Tibial artery (tissue), 4 donors: ENCODE measurements at regions not wholly inside any gene's neighbourhood (a gene's known extent, or its start where the extent isn't known, plus 50 kb on each side); places are given as distances from the start of the nearest gene placed in this dataset.

Experiments
- DNase-seq, 2 donors: peaks; one replicate each; pipeline ENCODE4 v3.0.0-alpha.2; 2019
- H3K27ac ChIP-seq, 2 donors: fragments of 200-600 bp; sonication (generic) in 1 of 2; 1 replicate in 1 of 2; 2 replicates in 1 of 2; pipeline ENCODE4 v1.5.1; 2018 to 2019; ENCODE audit warnings: mild to moderate bottlenecking in 1 of 2
- H3K27me3 ChIP-seq, 2 donors: fragments of 200-600 bp; sonication (generic) in 1 of 2; one replicate each; pipeline versions ENCODE4 v1.5.1 to v1.6.0; 2016 to 2019
- H3K36me3 ChIP-seq, 3 donors: fragments of 200-600 bp; sonication (generic) in 2 of 3; one replicate each; pipeline ENCODE4 v1.5.1; 2016 to 2019; ENCODE audit warnings: mild to moderate bottlenecking in 2 of 3
- H3K4me1 ChIP-seq, 4 donors: fragments of 200-600 bp; sonication (generic) in 2 of 4; 1 replicate in 3 of 4; 2 replicates in 1 of 4; pipeline ENCODE4 v1.5.1; 2016 to 2019
- H3K4me3 ChIP-seq, 2 donors: fragments of 200-600 bp; sonication (generic) in 1 of 2; 1 replicate in 1 of 2; 2 replicates in 1 of 2; pipeline ENCODE4 v1.5.1; 2018 to 2019; ENCODE audit warnings: mild to moderate bottlenecking in 2 of 2
- H3K9me3 ChIP-seq, 3 donors: fragments of 200-600 bp; sonication (generic) in 1 of 3; one replicate each; pipeline ENCODE4 v1.5.1; 2016 to 2019
- intact Hi-C: fragments of 100-400 bp; cut with DNase I; formaldehyde crosslinking; loops from one replicate; pipeline ENCODE4 v1.15.0; 2023; ENCODE audit warnings: low total_unique reads
- TF ChIP-seq, protein P1 (sequence below), 2 experiments: fragments of 200-600 bp in 1 of 2; fragments of 450-650 bp in 1 of 2; IDR thresholded peaks; one replicate each; pipeline ENCODE4 v1.5.1; 2017 to 2019; ENCODE audit warnings: antibody characterized with exemption in 2 of 2, mild to moderate bottlenecking in 1 of 2, moderate library complexity in 1 of 2

DNA sequence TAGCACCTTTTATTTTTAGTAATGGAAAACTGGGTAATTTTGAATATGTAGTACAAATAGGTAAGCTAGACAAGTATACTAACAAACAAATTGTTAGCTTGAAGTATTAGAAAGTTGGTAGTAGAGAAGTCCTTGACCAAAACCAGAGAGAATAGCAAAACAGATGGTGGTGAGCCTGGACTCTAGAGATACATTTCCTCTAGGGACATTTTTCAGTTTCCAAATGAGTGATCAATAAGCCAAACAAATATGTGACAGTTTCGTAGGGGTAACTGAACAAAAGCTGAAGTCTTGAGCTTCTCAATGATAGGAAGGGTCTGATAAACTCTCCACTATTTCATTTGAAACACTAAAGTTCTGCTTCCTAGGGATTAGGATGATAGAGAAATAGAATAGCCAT is 692.0 kb upstream of the FAM98A start:
- H3K4me3 ChIP-seq: no peak overlapping the region
- H3K9me3 ChIP-seq: no peaks in the 10 kb centered on the region
- no peak for DNase-seq
- H3K27me3 ChIP-seq: no peaks in the 10 kb centered on the region
- intact Hi-C loops: no loop called here
- H3K27ac ChIP-seq: no peak overlapping the region
- H3K4me1 ChIP-seq: no peaks in the 10 kb centered on the region
- TF ChIP-seq, protein P1, sequence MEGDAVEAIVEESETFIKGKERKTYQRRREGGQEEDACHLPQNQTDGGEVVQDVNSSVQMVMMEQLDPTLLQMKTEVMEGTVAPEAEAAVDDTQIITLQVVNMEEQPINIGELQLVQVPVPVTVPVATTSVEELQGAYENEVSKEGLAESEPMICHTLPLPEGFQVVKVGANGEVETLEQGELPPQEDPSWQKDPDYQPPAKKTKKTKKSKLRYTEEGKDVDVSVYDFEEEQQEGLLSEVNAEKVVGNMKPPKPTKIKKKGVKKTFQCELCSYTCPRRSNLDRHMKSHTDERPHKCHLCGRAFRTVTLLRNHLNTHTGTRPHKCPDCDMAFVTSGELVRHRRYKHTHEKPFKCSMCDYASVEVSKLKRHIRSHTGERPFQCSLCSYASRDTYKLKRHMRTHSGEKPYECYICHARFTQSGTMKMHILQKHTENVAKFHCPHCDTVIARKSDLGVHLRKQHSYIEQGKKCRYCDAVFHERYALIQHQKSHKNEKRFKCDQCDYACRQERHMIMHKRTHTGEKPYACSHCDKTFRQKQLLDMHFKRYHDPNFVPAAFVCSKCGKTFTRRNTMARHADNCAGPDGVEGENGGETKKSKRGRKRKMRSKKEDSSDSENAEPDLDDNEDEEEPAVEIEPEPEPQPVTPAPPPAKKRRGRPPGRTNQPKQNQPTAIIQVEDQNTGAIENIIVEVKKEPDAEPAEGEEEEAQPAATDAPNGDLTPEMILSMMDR (IDR thresholded peaks at IDR 0.05): no peak
- no peaks in the 10 kb centered on the region for H3K36me3 ChIP-seq

DNA sequence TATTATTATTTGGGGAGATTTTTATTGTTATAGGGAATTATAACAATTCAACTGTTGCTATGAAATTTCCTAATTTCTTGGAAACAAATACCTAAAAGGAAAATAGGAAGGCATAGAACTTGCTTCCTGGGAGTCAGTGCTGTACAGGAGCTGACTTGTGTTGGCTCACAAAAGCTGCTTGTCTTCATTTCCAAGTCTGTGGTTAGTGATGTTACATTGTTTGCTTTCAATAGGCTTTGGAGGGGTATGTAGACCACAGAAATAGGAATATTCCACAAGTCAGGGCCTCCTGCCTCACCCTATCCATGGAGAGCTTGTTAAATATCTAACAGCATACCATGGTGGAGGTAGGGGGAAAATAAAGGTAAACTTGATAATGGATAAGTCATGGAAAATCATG is 688.9 kb upstream of the FAM98A start:
- no peaks in the 10 kb centered on the region for H3K4me1 ChIP-seq
- no peaks in the 10 kb centered on the region for H3K36me3 ChIP-seq
- no peak overlapping the region for H3K27ac ChIP-seq
- no peak overlapping the region for H3K4me3 ChIP-seq
- TF ChIP-seq, protein P1 (IDR thresholded peaks at IDR 0.05): no peak
- no peaks in the 10 kb centered on the region for H3K9me3 ChIP-seq
- intact Hi-C loops: no loop called here
- no peak for DNase-seq
- H3K27me3 ChIP-seq: no peaks in the 10 kb centered on the region

GRCh38 chr2:34280606-34281005 is 681.5 kb upstream of the FAM98A start:
- no peaks in the 10 kb centered on the region for H3K9me3 ChIP-seq
- H3K27me3 ChIP-seq: no peaks in the 10 kb centered on the region
- no peak overlapping the region for H3K4me3 ChIP-seq
- DNase-seq: no peak
- TF ChIP-seq, protein P1 (IDR thresholded peaks at IDR 0.05): no peak
- no peak overlapping the region for H3K27ac ChIP-seq
- H3K36me3 ChIP-seq: no peaks in the 10 kb centered on the region
- no peaks in the 10 kb centered on the region for H3K4me1 ChIP-seq
- intact Hi-C loops: no loop called here

DNA sequence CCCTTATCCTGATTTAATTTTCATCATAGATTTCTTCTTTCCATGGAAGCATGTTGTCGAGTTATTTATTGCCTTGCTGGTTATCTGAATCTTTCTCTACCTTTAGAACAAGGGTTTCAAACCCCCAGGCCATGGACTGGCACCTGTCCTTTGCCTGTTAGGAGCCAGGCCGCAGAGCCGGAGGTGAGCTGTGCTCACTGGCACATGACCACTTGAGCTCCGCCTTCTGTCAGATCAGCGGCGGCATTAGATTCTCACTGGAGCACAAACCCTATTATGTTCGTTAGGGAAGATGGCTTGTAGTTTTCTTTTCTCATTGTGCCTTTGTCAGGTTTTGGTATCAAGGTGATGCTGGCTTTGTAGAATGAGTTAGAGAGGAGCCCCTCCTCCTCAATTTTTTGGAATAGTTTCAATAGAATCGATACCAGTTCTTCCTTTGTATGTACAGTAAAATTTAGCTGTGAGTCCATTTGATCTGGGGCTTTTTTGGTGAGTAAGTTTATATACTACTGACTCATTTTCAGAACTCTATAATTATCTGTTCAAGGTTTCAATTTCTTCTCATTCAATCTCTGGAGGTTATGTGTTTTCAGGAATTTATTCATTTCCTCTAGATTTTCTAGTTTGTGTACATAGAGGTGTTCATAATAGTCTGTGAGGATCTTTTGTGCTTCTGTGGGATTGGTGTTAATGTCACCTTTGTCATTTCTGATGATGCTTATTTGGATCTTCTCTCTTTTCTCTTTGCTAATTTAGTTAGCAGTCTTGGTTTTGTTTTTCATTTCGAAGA is 668.0 kb upstream of the FAM98A start:
- Histone ChIP-seq H3K4me1 (no peaks in the 10 kb centered on the region), H3K27me3 (no peaks in the 10 kb centered on the region), H3K4me3 (no peak overlapping the region), H3K9me3 (no peaks in the 10 kb centered on the region), H3K27ac (no peak overlapping the region), H3K36me3 (no peaks in the 10 kb centered on the region)
- intact Hi-C loops: no loop called here
- DNase-seq: no peak
- TF ChIP-seq, protein P1 (IDR thresholded peaks at IDR 0.05): no peak

DNA sequence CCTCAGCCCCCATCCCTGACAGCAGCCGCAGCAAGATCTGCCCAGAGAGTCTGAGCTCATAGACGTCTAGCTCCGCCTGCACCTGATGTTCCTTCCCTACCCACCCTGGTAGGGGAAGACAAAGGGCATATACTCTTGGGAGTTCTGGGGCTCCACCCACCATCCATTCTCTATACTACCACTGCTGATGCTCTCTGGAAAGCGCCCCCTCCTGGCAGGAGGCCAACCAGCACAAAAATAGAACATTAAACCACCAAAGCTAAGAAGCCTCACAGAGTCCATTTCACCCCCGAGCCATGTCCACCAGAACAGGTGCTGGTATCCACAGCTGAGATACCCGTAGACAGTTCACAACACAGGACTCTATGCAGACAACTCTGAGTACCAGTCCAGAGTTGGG is 662.6 kb upstream of the FAM98A start:
- no peaks in the 10 kb centered on the region for H3K9me3 ChIP-seq
- H3K27ac ChIP-seq: no peak overlapping the region
- H3K4me3 ChIP-seq: no peak overlapping the region
- intact Hi-C loops: no loop called here
- no peak for DNase-seq
- H3K27me3 ChIP-seq: no peaks in the 10 kb centered on the region
- no peaks in the 10 kb centered on the region for H3K4me1 ChIP-seq
- TF ChIP-seq, protein P1 (IDR thresholded peaks at IDR 0.05): no peak
- H3K36me3 ChIP-seq: no peaks in the 10 kb centered on the region
